ENCODE measurements at regions not wholly inside any gene's neighbourhood (a gene's known extent, or its start where the extent isn't known, plus 50 kb on each side); places are given as distances from the start of the nearest gene placed in this dataset.

- TF ChIP-seq CHD4 (IDR thresholded peaks at IDR 0.05) (no peak), ATF7 (IDR thresholded peaks at IDR 0.05; ENCODE audit: low read depth) (no peak)
Observed at GRCh38 chr1:5506634-5507033, 485.6 kb downstream of the NPHP4 start (continued).

- no peak overlapping the region for H3K9ac ChIP-seq (ENCODE audit: control insufficient read depth, insufficient read depth, low read length)
- ATAC-seq, result no peak
- DNase-seq (ENCODE audit: low read depth, low spot score), result no peak
- ChIA-PET RAD21 (ENCODE audit: unreplicated experiment) (no interaction called here), CTCF (no interaction called here), SMC1A (ENCODE audit: uncharacterized antibody, unreplicated experiment) (no interaction called here), POLR2A (no interaction called here)
- no peak overlapping the region for H3K4me3 ChIP-seq
- in situ Hi-C loops (cut with MboI) (loop anchor here (5.0 to 25.0 kb wide), 2 partner anchors 241 to 831 kb away; no protein-coding TSS in a partner anchor), intact Hi-C loops (cut with micrococcal nuclease; ENCODE audit: unreplicated experiment) (no loop called here)
- TF ChIP-seq RFX5 (IDR thresholded peaks at IDR 0.05; ENCODE audit: low read depth, low read length) (no peak), POLR2A (IDR thresholded peaks at IDR 0.05; ENCODE audit: low read depth, low read length) (no peak), RUNX3 (IDR thresholded peaks at IDR 0.05; ENCODE audit: low read length) (no peak), SUZ12 (IDR thresholded peaks at IDR 0.05; ENCODE audit: unreplicated experiment) (no peak), SMC3 (IDR thresholded peaks at IDR 0.05; ENCODE audit: borderline replicate concordance, low read length) (no peak), NFYA (IDR thresholded peaks at IDR 0.05; ENCODE audit: borderline replicate concordance, low read depth, low read length) (no peak), RCOR1 (conservative IDR thresholded peaks at IDR 0.05; ENCODE audit: low read depth, low read length) (no peak), CBFB (IDR thresholded peaks at IDR 0.05; ENCODE audit: low read depth) (no peak), ZNF207 (IDR thresholded peaks at IDR 0.05; ENCODE audit: borderline replicate concordance) (no peak), NKRF (conservative IDR thresholded peaks at IDR 0.05) (no peak), SREBF2 (IDR thresholded peaks at IDR 0.05; ENCODE audit: low read length) (no peak), NBN (IDR thresholded peaks at IDR 0.05) (no peak), ZBTB40 (IDR thresholded peaks at IDR 0.05; ENCODE audit: borderline replicate concordance) (no peak)
- TF ChIP-seq, protein P1, sequence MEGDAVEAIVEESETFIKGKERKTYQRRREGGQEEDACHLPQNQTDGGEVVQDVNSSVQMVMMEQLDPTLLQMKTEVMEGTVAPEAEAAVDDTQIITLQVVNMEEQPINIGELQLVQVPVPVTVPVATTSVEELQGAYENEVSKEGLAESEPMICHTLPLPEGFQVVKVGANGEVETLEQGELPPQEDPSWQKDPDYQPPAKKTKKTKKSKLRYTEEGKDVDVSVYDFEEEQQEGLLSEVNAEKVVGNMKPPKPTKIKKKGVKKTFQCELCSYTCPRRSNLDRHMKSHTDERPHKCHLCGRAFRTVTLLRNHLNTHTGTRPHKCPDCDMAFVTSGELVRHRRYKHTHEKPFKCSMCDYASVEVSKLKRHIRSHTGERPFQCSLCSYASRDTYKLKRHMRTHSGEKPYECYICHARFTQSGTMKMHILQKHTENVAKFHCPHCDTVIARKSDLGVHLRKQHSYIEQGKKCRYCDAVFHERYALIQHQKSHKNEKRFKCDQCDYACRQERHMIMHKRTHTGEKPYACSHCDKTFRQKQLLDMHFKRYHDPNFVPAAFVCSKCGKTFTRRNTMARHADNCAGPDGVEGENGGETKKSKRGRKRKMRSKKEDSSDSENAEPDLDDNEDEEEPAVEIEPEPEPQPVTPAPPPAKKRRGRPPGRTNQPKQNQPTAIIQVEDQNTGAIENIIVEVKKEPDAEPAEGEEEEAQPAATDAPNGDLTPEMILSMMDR (IDR thresholded peaks at IDR 0.05 in 2 of 3, conservative IDR thresholded peaks at IDR 0.05 in 1 of 3; ENCODE audit: control insufficient read depth in 2 of 3, extremely low read depth in 1 of 3, insufficient read depth in 1 of 3, low read depth in 3 of 3, low read length in 3 of 3), result no peak
- no peak overlapping the region for H3K27ac ChIP-seq (ENCODE audit: control insufficient read depth, insufficient read depth)
- no peaks in the 10 kb centered on the region for H3K4me1 ChIP-seq (ENCODE audit: control insufficient read depth, insufficient read depth, low read length)
- no peak overlapping the region for H2AFZ ChIP-seq (ENCODE audit: control insufficient read depth, low read depth, low read length)
- no peaks in the 10 kb centered on the region for H4K20me1 ChIP-seq (ENCODE audit: control insufficient read depth, insufficient read depth)
- FAIRE-seq, result no peak
- BruUV-seq (replicated peaks), result no TSS peak
- no peaks in the 10 kb centered on the region for H3K36me3 ChIP-seq (ENCODE audit: control insufficient read depth in 2 of 2, insufficient read depth in 2 of 2, low read length in 1 of 2)
- H3K9me3 ChIP-seq (replicated peaks; ENCODE audit: control insufficient read depth, insufficient read depth, low read length), result no peaks in the 10 kb centered on the region
- WGBS (ENCODE audit: insufficient coverage, insufficient replicate concordance, low lambda C conversion rate, missing lambda C conversion rate), result 13% methylated on average over 6 of the region's 6 CpGs
- H3K79me2 ChIP-seq (ENCODE audit: control insufficient read depth, insufficient read depth, low read length), result no peaks in the 10 kb centered on the region
- no peak overlapping the region for H3K4me2 ChIP-seq (ENCODE audit: control insufficient read depth, insufficient read depth)
- H3K27me3 ChIP-seq (replicated peaks in 1 of 2; ENCODE audit: control insufficient read depth in 2 of 2, insufficient read depth in 2 of 2, low read length in 1 of 2), result no peaks in the 10 kb centered on the region; a peak in 1 of 4 replicates
Observed at GRCh38 chr1:5505944-5506343, 486.3 kb downstream of the NPHP4 start.
